DND-41 (cell line): ENCODE measurements at regions not wholly inside any gene's neighbourhood (a gene's known extent, or its start where the extent isn't known, plus 50 kb on each side); places are given as distances from the start of the nearest gene placed in this dataset.

Experiments
- ATAC-seq: fragments of 200-7000 bp; cut with Tn5 transposase; 3 replicates; pipeline ENCODE4 v1.9.1; 2021; ENCODE audit warnings: low read depth; ENCODE audit not compliant: insufficient read depth
- DNase-seq: peaks from one replicate; pipeline ENCODE4 v3.0.0-alpha.2; 2020
- H2AFZ ChIP-seq: 2 replicates; pipeline ENCODE4 v1.6.0; 2012; ENCODE audit warnings: low read depth, low read length
- H3K27ac ChIP-seq: 2 replicates; pipeline ENCODE4 v1.5.1; 2012; ENCODE audit warnings: low read length, inconsistent platforms
- H3K27me3 ChIP-seq: fragments of 200-600 bp; sonication (generic); 2 replicates; pipeline ENCODE4 v1.6.0; 2012; ENCODE audit warnings: low read length, mild to moderate bottlenecking, inconsistent platforms; ENCODE audit not compliant: insufficient read depth, poor library complexity
- H3K36me3 ChIP-seq: 2 replicates; pipeline ENCODE4 v1.5.1; 2012; ENCODE audit warnings: low read length, inconsistent platforms; ENCODE audit not compliant: insufficient read depth
- H3K4me1 ChIP-seq: 2 replicates; pipeline ENCODE4 v1.5.1; 2012; ENCODE audit warnings: mild to moderate bottlenecking, low read length; ENCODE audit not compliant: insufficient read depth
- H3K4me2 ChIP-seq: 2 replicates; pipeline ENCODE4 v1.6.0; 2012; ENCODE audit warnings: mild to moderate bottlenecking, moderate library complexity, low read length, inconsistent platforms; ENCODE audit not compliant: insufficient read depth
- H3K4me3 ChIP-seq, 2 experiments: fragments of 200-600 bp in 1 of 2; shearing (Covaris generic) in 1 of 2; 2 replicates each; pipeline ENCODE4 v1.5.1; 2012 to 2016; ENCODE audit warnings: inconsistent platforms in 2 of 2, low read length in 2 of 2, mild to moderate bottlenecking in 2 of 2, low read depth in 1 of 2, moderate library complexity in 1 of 2
- H3K79me2 ChIP-seq: 2 replicates; pipeline ENCODE4 v1.6.0; 2012; ENCODE audit warnings: low read length, inconsistent platforms; ENCODE audit not compliant: insufficient read depth
- H3K9ac ChIP-seq: 2 replicates; pipeline ENCODE4 v1.6.0; 2012; ENCODE audit warnings: low read depth, mild to moderate bottlenecking, inconsistent platforms, low read length, moderate library complexity
- H3K9me3 ChIP-seq: 2 replicates; pipeline ENCODE4 v1.5.1; 2012; ENCODE audit warnings: low read length, moderate library complexity, mild to moderate bottlenecking, inconsistent platforms; ENCODE audit not compliant: insufficient read depth, severe bottlenecking
- H4K20me1 ChIP-seq: 2 replicates; pipeline ENCODE4 v1.6.0; 2012; ENCODE audit warnings: low read length; ENCODE audit not compliant: insufficient read depth
- CTCF ChIP-seq: IDR thresholded peaks from 2 replicates; pipeline ENCODE4 v1.5.1; 2012; ENCODE audit warnings: borderline replicate concordance, low read length, moderate library complexity, mild to moderate bottlenecking; ENCODE audit not compliant: poor library complexity, severe bottlenecking; ENCODE audit errors: extremely low read depth
- EZH2 ChIP-seq: IDR thresholded peaks from 3 replicates; pipeline ENCODE4 v1.6.1; 2012; ENCODE audit warnings: borderline replicate concordance, low read depth, mild to moderate bottlenecking, moderate library complexity, low read length, inconsistent platforms; ENCODE audit not compliant: severe bottlenecking

- H4K20me1 ChIP-seq, result no peaks in the 10 kb centered on the region
- H3K79me2 ChIP-seq, result no peaks in the 10 kb centered on the region
- DNase-seq (no peak), ATAC-seq (no peak)
- no peak overlapping the region for H3K4me2 ChIP-seq
- peaks cover 7% of the 10 kb centered on the region for H3K9me3 ChIP-seq
- H3K27ac ChIP-seq, result no peak overlapping the region
- no peaks in the 10 kb centered on the region for H3K4me1 ChIP-seq
- H2AFZ ChIP-seq, result no peak overlapping the region
- no peaks in the 10 kb centered on the region for H3K36me3 ChIP-seq
- no peak overlapping the region for H3K4me3 ChIP-seq
- TF ChIP-seq EZH2 (no peak), CTCF (no peak)
- no peaks in the 10 kb centered on the region for H3K27me3 ChIP-seq
- H3K9ac ChIP-seq, result no peak overlapping the region
Measured at GRCh38 chr22:48658246-48658645, 1169.4 kb downstream of the BRD1 start.

GRCh38 chr22:48654492-48654891 is 1173.2 kb downstream of the BRD1 start:
- Histone ChIP-seq H2AFZ (no peak overlapping the region), H3K27ac (no peak overlapping the region), H3K4me2 (no peak overlapping the region), H3K4me3 (no peak overlapping the region), H3K4me1 (no peaks in the 10 kb centered on the region), H3K79me2 (no peaks in the 10 kb centered on the region), H4K20me1 (no peaks in the 10 kb centered on the region), H3K9me3 (no peaks in the 10 kb centered on the region), H3K9ac (no peak overlapping the region), H3K27me3 (no peaks in the 10 kb centered on the region), H3K36me3 (no peaks in the 10 kb centered on the region)
- ATAC-seq, result no peak
- TF ChIP-seq CTCF, result no peak
- TF ChIP-seq EZH2, result no peak
- DNase-seq, result no peak

GRCh38 chr22:48653929-48654328 is 1173.7 kb downstream of the BRD1 start:
- Histone ChIP-seq H2AFZ (no peak overlapping the region), H3K4me1 (no peaks in the 10 kb centered on the region), H3K9ac (no peak overlapping the region), H3K79me2 (no peaks in the 10 kb centered on the region), H3K27ac (no peak overlapping the region), H3K4me2 (no peak overlapping the region), H3K9me3 (no peaks in the 10 kb centered on the region), H4K20me1 (0 out of 2 replicates have a peak, but pooled peaks cover under 1% of the 10 kb centered on the region), H3K36me3 (no peaks in the 10 kb centered on the region), H3K27me3 (no peaks in the 10 kb centered on the region), H3K4me3 (no peak overlapping the region)
- TF ChIP-seq CTCF (no peak), EZH2 (no peak)
- no peak for DNase-seq
- no peak for ATAC-seq

- Histone ChIP-seq H3K4me2 (no peak overlapping the region), H3K27ac (no peak overlapping the region)
Measured at GRCh38 chr22:48653306-48653705, 1174.4 kb downstream of the BRD1 start.

More at GRCh38 chr22:48653306-48653705, 1174.4 kb downstream of the BRD1 start:
- H4K20me1 ChIP-seq, result 0 out of 2 replicates have a peak, but pooled peaks cover 3% of the 10 kb centered on the region
- no peaks in the 10 kb centered on the region for H3K4me1 ChIP-seq
- H3K27me3 ChIP-seq, result no peaks in the 10 kb centered on the region
- no peak overlapping the region for H2AFZ ChIP-seq
- no peaks in the 10 kb centered on the region for H3K36me3 ChIP-seq
- ATAC-seq (no peak), DNase-seq (no peak)
- no peak overlapping the region for H3K4me3 ChIP-seq
- no peaks in the 10 kb centered on the region for H3K79me2 ChIP-seq
- no peak for TF ChIP-seq CTCF
- no peak overlapping the region for H3K9ac ChIP-seq
- H3K9me3 ChIP-seq, result no peaks in the 10 kb centered on the region
